Mesendoderm (in vitro differentiated cells): ENCODE measurements at regions not wholly inside any gene's neighbourhood (a gene's known extent, or its start where the extent isn't known, plus 50 kb on each side); places are given as distances from the start of the nearest gene placed in this dataset.

Source experiments
- DNase-seq: peaks from one replicate; pipeline ENCODE4 v3.0.0; 2013
- H2AK5ac ChIP-seq: 2 replicates; pipeline ENCODE4 v1.6.1; 2013; ENCODE audit warnings: low read length, inconsistent platforms
- H2BK120ac ChIP-seq: 2 replicates; pipeline ENCODE4 v1.6.1; 2013; ENCODE audit warnings: low read depth, mild to moderate bottlenecking, low read length, moderate library complexity, mixed read lengths
- H2BK15ac ChIP-seq: replicated peaks from 2 replicates; pipeline ENCODE4 v1.6.1; 2013; ENCODE audit warnings: low read depth, mild to moderate bottlenecking, moderate library complexity
- H2BK5ac ChIP-seq: 2 replicates; pipeline ENCODE4 v1.6.1; 2013; ENCODE audit warnings: low read length, inconsistent platforms
- H3K18ac ChIP-seq: 2 replicates; pipeline ENCODE4 v1.6.1; 2013; ENCODE audit warnings: mild to moderate bottlenecking, low read length, mixed read lengths
- H3K23ac ChIP-seq: one replicate; pipeline ENCODE4 v1.6.1; 2013; ENCODE audit warnings: low read length
- H3K27ac ChIP-seq: 2 replicates; pipeline ENCODE4 v1.5.1; 2013; ENCODE audit warnings: low read depth, mild to moderate bottlenecking, inconsistent platforms, low read length, moderate library complexity
- H3K27me3 ChIP-seq: 2 replicates; pipeline ENCODE4 v1.6.1; 2013; ENCODE audit warnings: low read length, control low read depth, mild to moderate bottlenecking, inconsistent platforms; ENCODE audit not compliant: insufficient read depth, poor library complexity
- H3K36me3 ChIP-seq: 2 replicates; pipeline ENCODE4 v1.6.1; 2013; ENCODE audit warnings: low read length, inconsistent platforms; ENCODE audit not compliant: control insufficient read depth, insufficient read depth
- H3K4ac ChIP-seq: one replicate; pipeline ENCODE4 v1.6.1; 2013; ENCODE audit warnings: low read depth, mild to moderate bottlenecking, low read length, moderate library complexity
- H3K4me1 ChIP-seq: 2 replicates; pipeline ENCODE4 v1.6.1; 2013; ENCODE audit warnings: low read depth, low read length, inconsistent platforms; ENCODE audit not compliant: control insufficient read depth
- H3K4me2 ChIP-seq: 2 replicates; pipeline ENCODE4 v1.6.1; 2013; ENCODE audit warnings: low read length
- H3K4me3 ChIP-seq: 2 replicates; pipeline ENCODE4 v1.5.1; 2013; ENCODE audit warnings: mild to moderate bottlenecking, low read length
- H3K56ac ChIP-seq: one replicate; pipeline ENCODE4 v1.6.1; 2013; ENCODE audit warnings: low read length
- H3K79me1 ChIP-seq: 2 replicates; pipeline ENCODE4 v1.6.1; 2013; ENCODE audit warnings: low read length, inconsistent platforms
- H3K79me2 ChIP-seq: 2 replicates; pipeline ENCODE4 v1.6.1; 2013; ENCODE audit warnings: mild to moderate bottlenecking, low read length; ENCODE audit not compliant: control insufficient read depth, insufficient read depth
- H3K9ac ChIP-seq: 2 replicates; pipeline ENCODE4 v1.6.1; 2013; ENCODE audit warnings: low read length, inconsistent platforms
- H4K5ac ChIP-seq: one replicate; pipeline ENCODE4 v1.6.1; 2013; ENCODE audit warnings: low read length
- H4K8ac ChIP-seq: one replicate; pipeline ENCODE4 v1.6.1; 2013; ENCODE audit warnings: low read depth, mild to moderate bottlenecking, control low read depth, low read length, moderate library complexity
- WGBS: extraction: QIAGEN DNeasy Blood & Tissue Kit; methylation state at CpG from one replicate; pipeline ENCODE4 v1.1.7; 2013; ENCODE audit warnings: low lambda C conversion rate, missing lambda C conversion rate; ENCODE audit not compliant: insufficient coverage; ENCODE audit errors: extremely low coverage; 5-methylcytosine and 5-hydroxymethylcytosine counted together

GRCh38 chr4:148822572-148823418 lies 380.6 kb upstream of the NR3C2 start:
- no peak for DNase-seq
- WGBS = no CpG with 5 or more reads among the region's 5 CpGs

GRCh38 chr4:148814030-148814429 lies 371.8 kb upstream of the NR3C2 start:
- H3K23ac ChIP-seq = no peak overlapping the region
- H3K27me3 ChIP-seq = no peaks in the 10 kb centered on the region
- no peaks in the 10 kb centered on the region for H3K79me1 ChIP-seq
- H2BK5ac ChIP-seq = no peak overlapping the region
- WGBS = no CpG with 5 or more reads among the region's 1 CpG
- H3K4ac ChIP-seq = no peak overlapping the region
- no peak overlapping the region for H2BK15ac ChIP-seq
- H4K8ac ChIP-seq = no peak overlapping the region
- H4K5ac ChIP-seq = no peak overlapping the region
- no peak overlapping the region for H3K18ac ChIP-seq
- H3K56ac ChIP-seq = no peak overlapping the region
- no peak overlapping the region for H3K4me2 ChIP-seq
- no peaks in the 10 kb centered on the region for H3K79me2 ChIP-seq
- H2BK120ac ChIP-seq = no peak overlapping the region
- H2AK5ac ChIP-seq = no peak overlapping the region
- H3K9ac ChIP-seq = no peak overlapping the region
- H3K4me3 ChIP-seq = no peak overlapping the region
- peak; percentile 10 for DNase-seq
- no peaks in the 10 kb centered on the region for H3K4me1 ChIP-seq
- H3K36me3 ChIP-seq = no peaks in the 10 kb centered on the region
- H3K27ac ChIP-seq = no peak overlapping the region

More at GRCh38 chr4:148822572-148823418, 380.6 kb upstream of the NR3C2 start:
- Histone ChIP-seq H3K27ac (no peak overlapping the region), H3K4ac (no peak overlapping the region), H2BK15ac (no peak overlapping the region), H3K23ac (no peak overlapping the region), H2BK120ac (no peak overlapping the region), H2AK5ac (no peak overlapping the region), H4K8ac (no peak overlapping the region), H3K4me3 (no peak overlapping the region), H3K18ac (no peak overlapping the region), H3K4me2 (no peak overlapping the region), H2BK5ac (no peak overlapping the region), H3K56ac (no peak overlapping the region), H4K5ac (no peak overlapping the region), H3K9ac (no peak overlapping the region), H3K4me1 (no peaks in the 10 kb centered on the region), H3K79me1 (no peaks in the 10 kb centered on the region), H3K36me3 (no peaks in the 10 kb centered on the region), H3K79me2 (no peaks in the 10 kb centered on the region), H3K27me3 (no peaks in the 10 kb centered on the region)

- Histone ChIP-seq H3K79me1 (no peaks in the 10 kb centered on the region), H3K27ac (no peak overlapping the region), H3K23ac (no peak overlapping the region), H3K4ac (no peak overlapping the region), H3K36me3 (no peaks in the 10 kb centered on the region), H3K4me2 (no peak overlapping the region), H3K18ac (no peak overlapping the region), H3K27me3 (no peaks in the 10 kb centered on the region), H2BK120ac (no peak overlapping the region), H4K8ac (no peak overlapping the region), H3K56ac (no peak overlapping the region), H2BK15ac (no peak overlapping the region), H3K79me2 (no peaks in the 10 kb centered on the region), H3K9ac (no peak overlapping the region), H3K4me3 (no peak overlapping the region), H4K5ac (no peak overlapping the region), H3K4me1 (no peaks in the 10 kb centered on the region), H2BK5ac (no peak overlapping the region), H2AK5ac (no peak overlapping the region)
- no peak for DNase-seq
These were observed 371.1 kb upstream of the NR3C2 start for GRCh38 chr4:148813289-148813688.

GRCh38 chr4:148812101-148812500 lies 369.9 kb upstream of the NR3C2 start:
- Histone ChIP-seq H2AK5ac (no peak overlapping the region), H3K23ac (no peak overlapping the region), H3K4me2 (no peak overlapping the region), H3K27ac (no peak overlapping the region), H3K4ac (no peak overlapping the region), H3K56ac (no peak overlapping the region), H3K4me1 (no peaks in the 10 kb centered on the region), H3K79me1 (no peaks in the 10 kb centered on the region), H2BK120ac (no peak overlapping the region), H4K8ac (no peak overlapping the region), H3K27me3 (no peaks in the 10 kb centered on the region), H3K18ac (no peak overlapping the region), H3K79me2 (no peaks in the 10 kb centered on the region), H3K9ac (no peak overlapping the region), H4K5ac (no peak overlapping the region), H2BK5ac (no peak overlapping the region), H3K36me3 (no peaks in the 10 kb centered on the region), H3K4me3 (no peak overlapping the region), H2BK15ac (no peak overlapping the region)
- WGBS = no CpG with 5 or more reads among the region's 3 CpGs
- no peak for DNase-seq

- H3K9ac ChIP-seq = no peak overlapping the region
- no peaks in the 10 kb centered on the region for H3K4me1 ChIP-seq
- H3K56ac ChIP-seq = no peak overlapping the region
- H3K79me2 ChIP-seq = no peaks in the 10 kb centered on the region
- no peak overlapping the region for H3K23ac ChIP-seq
- no peak overlapping the region for H3K4ac ChIP-seq
- H4K5ac ChIP-seq = no peak overlapping the region
- no peak overlapping the region for H2BK5ac ChIP-seq
- H3K79me1 ChIP-seq = no peaks in the 10 kb centered on the region
- no peak overlapping the region for H3K4me3 ChIP-seq
- H3K36me3 ChIP-seq = no peaks in the 10 kb centered on the region
- H2BK120ac ChIP-seq = no peak overlapping the region
- no CpG with 5 or more reads among the region's 2 CpGs for WGBS
- H3K18ac ChIP-seq = no peak overlapping the region
- no peak overlapping the region for H3K4me2 ChIP-seq
- no peak overlapping the region for H4K8ac ChIP-seq
- no peak overlapping the region for H2BK15ac ChIP-seq
- H3K27me3 ChIP-seq = no peaks in the 10 kb centered on the region
- H3K27ac ChIP-seq = no peak overlapping the region
- no peak overlapping the region for H2AK5ac ChIP-seq
- no peak for DNase-seq
These were observed 368.2 kb upstream of the NR3C2 start for GRCh38 chr4:148810461-148810860.

- no peak for DNase-seq
- Histone ChIP-seq H3K4me2 (no peak overlapping the region), H3K18ac (no peak overlapping the region), H3K79me1 (no peaks in the 10 kb centered on the region), H2BK15ac (no peak overlapping the region), H3K9ac (no peak overlapping the region), H2AK5ac (no peak overlapping the region), H3K56ac (no peak overlapping the region), H3K27ac (no peak overlapping the region), H3K27me3 (no peaks in the 10 kb centered on the region), H2BK5ac (no peak overlapping the region), H3K4me3 (no peak overlapping the region), H3K23ac (no peak overlapping the region), H3K36me3 (no peaks in the 10 kb centered on the region), H3K4me1 (no peaks in the 10 kb centered on the region), H3K4ac (no peak overlapping the region), H4K5ac (no peak overlapping the region), H3K79me2 (no peaks in the 10 kb centered on the region), H4K8ac (no peak overlapping the region), H2BK120ac (no peak overlapping the region)
- no CpG with 5 or more reads among the region's 1 CpG for WGBS
These were observed 366.2 kb upstream of the NR3C2 start for GRCh38 chr4:148808416-148808815.
